Fibroblast of villous mesenchyme (primary cell): ENCODE measurements at regions not wholly inside any gene's neighbourhood (a gene's known extent, or its start where the extent isn't known, plus 50 kb on each side); places are given as distances from the start of the nearest gene placed in this dataset.

ENCODE experiments used
- DNase-seq: peaks from one replicate; pipeline ENCODE4 v3.0.0-alpha.2; 2010; ENCODE audit warnings: low read depth
- H3K4me3 ChIP-seq: 2 replicates; pipeline ENCODE4 v1.5.1; 2011; ENCODE audit warnings: low read depth, mild to moderate bottlenecking, low read length
- CTCF ChIP-seq: IDR thresholded peaks from 2 replicates; pipeline ENCODE4 v1.5.1; 2012; ENCODE audit warnings: low read depth, mild to moderate bottlenecking, low read length; ENCODE audit not compliant: insufficient read depth

- DNase-seq: no peak
- TF ChIP-seq CTCF: no peak
- no peak overlapping the region for H3K4me3 ChIP-seq
Measured at GRCh38 chr1:234735916-234736315, 125.9 kb upstream of the IRF2BP2 start.

GRCh38 chr1:234735476-234735875 is 125.5 kb upstream of the IRF2BP2 start:
- TF ChIP-seq CTCF: no peak
- no peak for DNase-seq
- H3K4me3 ChIP-seq: no peak overlapping the region

GRCh38 chr1:234734869-234735268 is 124.9 kb upstream of the IRF2BP2 start:
- H3K4me3 ChIP-seq: no peak overlapping the region
- DNase-seq: no peak
- no peak for TF ChIP-seq CTCF

GRCh38 chr1:234734412-234734835 is 124.4 kb upstream of the IRF2BP2 start:
- DNase-seq: no peak
- TF ChIP-seq CTCF: no peak
- H3K4me3 ChIP-seq: no peak overlapping the region

- DNase-seq: no peak
- no peak for TF ChIP-seq CTCF
- H3K4me3 ChIP-seq: no peak overlapping the region
Measured at GRCh38 chr1:234733427-234733826, 123.4 kb upstream of the IRF2BP2 start.

- no peak overlapping the region for H3K4me3 ChIP-seq
- TF ChIP-seq CTCF: no peak
- no peak for DNase-seq
Measured at GRCh38 chr1:234732671-234733390, 122.9 kb upstream of the IRF2BP2 start.

- TF ChIP-seq CTCF: no peak
- no peak for DNase-seq
- no peak overlapping the region for H3K4me3 ChIP-seq
Measured at GRCh38 chr1:234732260-234732659, 122.3 kb upstream of the IRF2BP2 start.
